WTC11 (cell line): ENCODE measurements at regions not wholly inside any gene's neighbourhood (a gene's known extent, or its start where the extent isn't known, plus 50 kb on each side); places are given as distances from the start of the nearest gene placed in this dataset.

ENCODE experiments used
- ATAC-seq: fragments of 200-7000 bp; cut with Tn5 transposase; 2 replicates; pipeline ENCODE4 v1.10.0; 2021; ENCODE audit warnings: mild to moderate bottlenecking, moderate library complexity
- CTCF ChIA-PET: fragments of 300-600 bp; sonication (Branson Sonifier 250); formaldehyde crosslinking; loops from one replicate; lab custom pipeline; 2021; ENCODE audit warnings: antibody characterized with exemption; lab: Charles Lee
- POLR2A ChIA-PET: fragments of 350-600 bp; sonication (Branson Sonifier 250); formaldehyde crosslinking; loops from one replicate; lab custom pipeline; 2021; ENCODE audit warnings: antibody characterized with exemption; lab: Charles Lee
- DNase-seq: peaks from one replicate; pipeline ENCODE4 v3.0.0; 2021; ENCODE audit warnings: low spot score
- H3K27ac Mint-ChIP-seq: 2 replicates; pipeline ENCODE4 v1.8.0; 2021; ENCODE audit warnings: mixed read lengths
- H3K27me3 Mint-ChIP-seq: 2 replicates; pipeline ENCODE4 v1.8.0; 2021; ENCODE audit warnings: low read depth, mild to moderate bottlenecking, moderate library complexity, mixed read lengths
- H3K36me3 Mint-ChIP-seq: 2 replicates; pipeline ENCODE4 v1.8.0; 2021; ENCODE audit warnings: mixed read lengths
- H3K4me1 Mint-ChIP-seq: 2 replicates; pipeline ENCODE4 v1.8.0; 2022; ENCODE audit warnings: mixed read lengths
- H3K4me3 Mint-ChIP-seq: 2 replicates; pipeline ENCODE4 v1.8.0; 2021; ENCODE audit warnings: mild to moderate bottlenecking, moderate library complexity, mixed read lengths
- H3K9me3 Mint-ChIP-seq: 2 replicates; pipeline ENCODE4 v1.8.0; 2021; ENCODE audit warnings: mixed read lengths
- AFF4 ChIP-seq: sonication (generic); formaldehyde crosslinking; IDR thresholded peaks from 2 replicates; pipeline ENCODE4 v1.8.1; 2023; ENCODE audit warnings: mild to moderate bottlenecking, missing genetic modification reagents, borderline replicate concordance
- CBFB ChIP-seq: sonication (generic); formaldehyde crosslinking; IDR thresholded peaks from 2 replicates; pipeline ENCODE4 v1.8.1; 2022; ENCODE audit warnings: mild to moderate bottlenecking, low read depth, missing genetic modification reagents
- CREB1 ChIP-seq: sonication (generic); formaldehyde crosslinking; IDR thresholded peaks from 2 replicates; pipeline ENCODE4 v1.8.0; 2023; ENCODE audit warnings: mild to moderate bottlenecking, missing genetic modification reagents
- CREM ChIP-seq: sonication (generic); formaldehyde crosslinking; IDR thresholded peaks from 2 replicates; pipeline ENCODE4 v1.8.1; 2022; ENCODE audit warnings: mild to moderate bottlenecking, missing genetic modification reagents, moderate library complexity
- ELF4 ChIP-seq: sonication (generic); formaldehyde crosslinking; IDR thresholded peaks from 2 replicates; pipeline ENCODE4 v1.8.1; 2022; ENCODE audit warnings: low read depth, mild to moderate bottlenecking, moderate library complexity, missing genetic modification reagents
- EMX1 ChIP-seq: fragments of 250-450 bp; sonication (Bioruptor Pico); IDR thresholded peaks from 2 replicates; pipeline ENCODE4 v1.8.0; 2021; ENCODE audit warnings: mild to moderate bottlenecking
- NFATC4 ChIP-seq: fragments of 250-450 bp; sonication (Bioruptor Pico); IDR thresholded peaks from 2 replicates; pipeline ENCODE4 v1.9.0; 2021; ENCODE audit warnings: mild to moderate bottlenecking
- NR1H2 ChIP-seq: sonication (generic); formaldehyde crosslinking; IDR thresholded peaks from 2 replicates; pipeline ENCODE4 v1.9.0; 2021; ENCODE audit warnings: mild to moderate bottlenecking, moderate library complexity, missing genetic modification reagents
- NR3C1 ChIP-seq: sonication (generic); formaldehyde crosslinking; conservative IDR thresholded peaks from 2 replicates; pipeline ENCODE4 v1.8.1; 2023; ENCODE audit warnings: low read depth, mild to moderate bottlenecking, missing genetic modification reagents
- RORB ChIP-seq: fragments of 250-450 bp; sonication (Bioruptor Pico); IDR thresholded peaks from 2 replicates; pipeline ENCODE4 v1.9.0; 2021; ENCODE audit warnings: mild to moderate bottlenecking
- TEAD4 ChIP-seq: sonication (generic); formaldehyde crosslinking; IDR thresholded peaks from 2 replicates; pipeline ENCODE4 v1.8.0; 2022; ENCODE audit warnings: mild to moderate bottlenecking, missing genetic modification reagents
- TF ChIP-seq, protein P1 (sequence below): fragments of 250-450 bp; sonication (Bioruptor Pico); IDR thresholded peaks from 2 replicates; pipeline ENCODE4 v1.9.0; 2021; ENCODE audit warnings: moderate library complexity, mild to moderate bottlenecking, inconsistent platforms, borderline replicate concordance
- TF ChIP-seq, protein P2 (sequence below): sonication (generic); formaldehyde crosslinking; IDR thresholded peaks from 2 replicates; pipeline ENCODE4 v1.8.0; 2022; ENCODE audit warnings: mild to moderate bottlenecking, missing genetic modification reagents
- TF ChIP-seq, protein P3 (sequence below): fragments of 250-450 bp; sonication (Bioruptor Pico); IDR thresholded peaks from 2 replicates; pipeline ENCODE4 v2.1.2; 2022; ENCODE audit warnings: mild to moderate bottlenecking, moderate library complexity
- TF ChIP-seq, protein P4 (sequence below): fragments of 250-450 bp; sonication (Bioruptor Pico); IDR thresholded peaks from 2 replicates; pipeline ENCODE4 v1.8.0; 2021; ENCODE audit warnings: mild to moderate bottlenecking
- TF ChIP-seq, protein P5 (sequence below): sonication (generic); formaldehyde crosslinking; IDR thresholded peaks from 2 replicates; pipeline ENCODE4 v1.8.0; 2023; ENCODE audit warnings: missing genetic modification reagents

GRCh38 chr9:107123389-107123788, 159.7 kb upstream of the RAD23B start:
- POLR2A ChIA-PET, result no interaction called here
- DNase-seq (no peak), ATAC-seq (no peak)
- no peaks in the 10 kb centered on the region for H3K36me3 Mint-ChIP-seq
- CTCF ChIA-PET, result no interaction called here
- H3K27ac Mint-ChIP-seq, result no peak overlapping the region
- no peak for TF ChIP-seq CREB1
- no peak for TF ChIP-seq EMX1 (CRISPR knock-in tag)
- TF ChIP-seq, protein P1, sequence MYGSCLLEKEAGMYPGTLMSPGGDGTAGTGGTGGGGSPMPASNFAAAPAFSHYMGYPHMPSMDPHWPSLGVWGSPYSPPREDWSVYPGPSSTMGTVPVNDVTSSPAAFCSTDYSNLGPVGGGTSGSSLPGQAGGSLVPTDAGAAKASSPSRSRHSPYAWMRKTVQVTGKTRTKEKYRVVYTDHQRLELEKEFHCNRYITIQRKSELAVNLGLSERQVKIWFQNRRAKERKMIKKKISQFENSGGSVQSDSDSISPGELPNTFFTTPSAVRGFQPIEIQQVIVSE (CRISPR knock-in tag), result no peak
- no peak for TF ChIP-seq NR1H2 (CRISPR knock-in tag)
- TF ChIP-seq ELF4 (CRISPR knock-in tag), result no peak
- TF ChIP-seq, protein P2, sequence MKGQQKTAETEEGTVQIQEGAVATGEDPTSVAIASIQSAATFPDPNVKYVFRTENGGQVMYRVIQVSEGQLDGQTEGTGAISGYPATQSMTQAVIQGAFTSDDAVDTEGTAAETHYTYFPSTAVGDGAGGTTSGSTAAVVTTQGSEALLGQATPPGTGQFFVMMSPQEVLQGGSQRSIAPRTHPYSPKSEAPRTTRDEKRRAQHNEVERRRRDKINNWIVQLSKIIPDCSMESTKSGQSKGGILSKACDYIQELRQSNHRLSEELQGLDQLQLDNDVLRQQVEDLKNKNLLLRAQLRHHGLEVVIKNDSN (CRISPR knock-in tag), result no peak
- no peak for TF ChIP-seq NR3C1 (CRISPR knock-in tag)
- TF ChIP-seq, protein P3, sequence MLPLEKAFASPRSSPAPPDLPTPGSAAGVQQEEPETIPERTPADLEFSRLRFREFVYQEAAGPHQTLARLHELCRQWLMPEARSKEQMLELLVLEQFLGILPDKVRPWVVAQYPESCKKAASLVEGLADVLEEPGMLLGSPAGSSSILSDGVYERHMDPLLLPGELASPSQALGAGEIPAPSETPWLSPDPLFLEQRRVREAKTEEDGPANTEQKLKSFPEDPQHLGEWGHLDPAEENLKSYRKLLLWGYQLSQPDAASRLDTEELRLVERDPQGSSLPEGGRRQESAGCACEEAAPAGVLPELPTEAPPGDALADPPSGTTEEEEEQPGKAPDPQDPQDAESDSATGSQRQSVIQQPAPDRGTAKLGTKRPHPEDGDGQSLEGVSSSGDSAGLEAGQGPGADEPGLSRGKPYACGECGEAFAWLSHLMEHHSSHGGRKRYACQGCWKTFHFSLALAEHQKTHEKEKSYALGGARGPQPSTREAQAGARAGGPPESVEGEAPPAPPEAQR, result no peak
- TF ChIP-seq, protein P4, sequence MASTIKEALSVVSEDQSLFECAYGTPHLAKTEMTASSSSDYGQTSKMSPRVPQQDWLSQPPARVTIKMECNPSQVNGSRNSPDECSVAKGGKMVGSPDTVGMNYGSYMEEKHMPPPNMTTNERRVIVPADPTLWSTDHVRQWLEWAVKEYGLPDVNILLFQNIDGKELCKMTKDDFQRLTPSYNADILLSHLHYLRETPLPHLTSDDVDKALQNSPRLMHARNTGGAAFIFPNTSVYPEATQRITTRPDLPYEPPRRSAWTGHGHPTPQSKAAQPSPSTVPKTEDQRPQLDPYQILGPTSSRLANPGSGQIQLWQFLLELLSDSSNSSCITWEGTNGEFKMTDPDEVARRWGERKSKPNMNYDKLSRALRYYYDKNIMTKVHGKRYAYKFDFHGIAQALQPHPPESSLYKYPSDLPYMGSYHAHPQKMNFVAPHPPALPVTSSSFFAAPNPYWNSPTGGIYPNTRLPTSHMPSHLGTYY (CRISPR knock-in tag), result no peak
- no peak for TF ChIP-seq CREM (CRISPR knock-in tag)
- no peak for TF ChIP-seq AFF4
- TF ChIP-seq NFATC4, result no peak
- TF ChIP-seq RORB, result no peak
- TF ChIP-seq, protein P5, sequence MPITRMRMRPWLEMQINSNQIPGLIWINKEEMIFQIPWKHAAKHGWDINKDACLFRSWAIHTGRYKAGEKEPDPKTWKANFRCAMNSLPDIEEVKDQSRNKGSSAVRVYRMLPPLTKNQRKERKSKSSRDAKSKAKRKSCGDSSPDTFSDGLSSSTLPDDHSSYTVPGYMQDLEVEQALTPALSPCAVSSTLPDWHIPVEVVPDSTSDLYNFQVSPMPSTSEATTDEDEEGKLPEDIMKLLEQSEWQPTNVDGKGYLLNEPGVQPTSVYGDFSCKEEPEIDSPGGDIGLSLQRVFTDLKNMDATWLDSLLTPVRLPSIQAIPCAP (CRISPR knock-in tag), result no peak
- H3K27me3 Mint-ChIP-seq, result no peaks in the 10 kb centered on the region
- no peak overlapping the region for H3K4me3 Mint-ChIP-seq
- no peaks in the 10 kb centered on the region for H3K4me1 Mint-ChIP-seq
- 0 out of 2 replicates have a peak, but pooled peaks cover 3% of the 10 kb centered on the region for H3K9me3 Mint-ChIP-seq

GRCh38 chr9:107127608-107128007, 155.5 kb upstream of the RAD23B start:
- TF ChIP-seq CBFB (CRISPR knock-in tag) (no peak), TEAD4 (CRISPR knock-in tag) (no peak)
- TF ChIP-seq, protein P1 (CRISPR knock-in tag), result no peak
- Mint-ChIP-seq H3K4me3 (no peak overlapping the region), H3K4me1 (peaks cover 20% of the 10 kb centered on the region), H3K27me3 (peaks cover 4% of the 10 kb centered on the region), H3K36me3 (no peaks in the 10 kb centered on the region), H3K9me3 (0 out of 2 replicates have a peak, but pooled peaks cover 3% of the 10 kb centered on the region), H3K27ac (no peak overlapping the region)
- ChIA-PET POLR2A (no interaction called here), CTCF (no interaction called here)
- ATAC-seq, result peak; percentile 33; the same call in 1 of the 2 replicates
- no peak for DNase-seq
